ENCODE measurements at regions not wholly inside any gene's neighbourhood (a gene's known extent, or its start where the extent isn't known, plus 50 kb on each side); places are given as distances from the start of the nearest gene placed in this dataset.

DNA sequence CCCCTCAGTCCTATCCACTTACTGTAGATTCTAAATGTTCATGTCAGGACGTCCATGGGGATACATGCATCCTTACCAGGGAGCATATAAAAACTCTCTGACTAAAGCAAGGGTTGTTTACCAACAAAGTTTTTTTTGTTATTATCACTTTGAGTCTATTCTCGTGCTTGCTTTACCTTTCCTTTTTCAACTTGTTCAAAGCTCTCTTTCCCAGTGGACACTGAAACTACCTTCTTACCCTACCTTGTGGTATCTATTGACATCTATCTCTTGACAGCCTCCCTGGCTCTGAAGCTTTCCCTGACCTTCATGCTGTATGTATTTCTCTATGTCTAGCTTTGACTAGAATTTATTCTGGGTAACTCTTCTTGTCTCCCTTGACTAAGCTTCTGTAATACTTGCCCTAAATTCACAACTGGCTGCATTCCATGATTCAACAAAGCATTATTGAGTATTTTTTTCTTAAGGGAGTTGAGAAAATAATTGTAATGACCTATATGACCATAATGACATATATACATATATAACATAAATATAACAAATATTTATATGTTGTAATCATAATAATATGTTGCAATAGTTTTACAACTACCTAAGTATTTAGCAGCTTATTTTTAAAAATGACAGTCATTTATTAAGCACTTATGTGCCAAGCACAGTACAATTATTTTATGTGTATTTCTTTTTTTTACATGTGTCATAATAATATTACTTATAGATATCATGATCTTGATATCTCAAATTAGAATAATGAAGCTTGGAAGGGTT is 403.4 kb upstream of the SPRY2 start:
- TF ChIP-seq, protein P1, sequence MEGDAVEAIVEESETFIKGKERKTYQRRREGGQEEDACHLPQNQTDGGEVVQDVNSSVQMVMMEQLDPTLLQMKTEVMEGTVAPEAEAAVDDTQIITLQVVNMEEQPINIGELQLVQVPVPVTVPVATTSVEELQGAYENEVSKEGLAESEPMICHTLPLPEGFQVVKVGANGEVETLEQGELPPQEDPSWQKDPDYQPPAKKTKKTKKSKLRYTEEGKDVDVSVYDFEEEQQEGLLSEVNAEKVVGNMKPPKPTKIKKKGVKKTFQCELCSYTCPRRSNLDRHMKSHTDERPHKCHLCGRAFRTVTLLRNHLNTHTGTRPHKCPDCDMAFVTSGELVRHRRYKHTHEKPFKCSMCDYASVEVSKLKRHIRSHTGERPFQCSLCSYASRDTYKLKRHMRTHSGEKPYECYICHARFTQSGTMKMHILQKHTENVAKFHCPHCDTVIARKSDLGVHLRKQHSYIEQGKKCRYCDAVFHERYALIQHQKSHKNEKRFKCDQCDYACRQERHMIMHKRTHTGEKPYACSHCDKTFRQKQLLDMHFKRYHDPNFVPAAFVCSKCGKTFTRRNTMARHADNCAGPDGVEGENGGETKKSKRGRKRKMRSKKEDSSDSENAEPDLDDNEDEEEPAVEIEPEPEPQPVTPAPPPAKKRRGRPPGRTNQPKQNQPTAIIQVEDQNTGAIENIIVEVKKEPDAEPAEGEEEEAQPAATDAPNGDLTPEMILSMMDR (IDR thresholded peaks at IDR 0.05) = no peak
- 66 to 95% (median 66%) methylated on average over 2 of the region's 2 CpGs for WGBS, 3 donors
- intact Hi-C loops (cut with DNase I) = no loop called here
- no peak overlapping the region for H3K27ac ChIP-seq
- DNase-seq (no peak), ATAC-seq (no peak)
- H3K9me3 ChIP-seq = peaks cover 3% of the 10 kb centered on the region
- H3K4me1 ChIP-seq = no peaks in the 10 kb centered on the region
- no peaks in the 10 kb centered on the region for H3K27me3 ChIP-seq (ENCODE audit: insufficient read depth in 3 of 3, low read length in 2 of 3)
- no peaks in the 10 kb centered on the region for H3K36me3 ChIP-seq (ENCODE audit: insufficient read depth in 1 of 2, low read depth in 1 of 2)
- no peak overlapping the region for H3K4me3 ChIP-seq

DNA sequence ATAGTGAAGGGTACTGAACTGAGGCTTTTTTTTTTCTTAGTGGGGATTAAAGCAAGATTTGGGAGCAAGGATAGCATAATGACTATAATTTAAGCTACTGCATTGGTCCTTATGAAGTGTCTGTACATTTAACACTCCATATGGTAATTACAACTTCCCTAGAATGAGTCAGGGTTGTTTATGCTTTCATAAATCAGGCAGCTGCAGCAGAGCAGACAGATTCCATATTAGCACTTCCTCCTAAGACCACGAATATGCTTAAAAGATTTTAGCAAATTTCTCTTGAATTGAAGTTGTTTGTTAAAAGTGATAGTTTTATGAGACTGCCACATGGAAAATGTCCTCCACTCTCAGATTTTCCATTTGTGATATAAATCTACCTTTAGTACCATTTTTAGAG is 401.1 kb upstream of the SPRY2 start:
- Histone ChIP-seq H3K4me1 (no peaks in the 10 kb centered on the region), H3K9me3 (peaks cover 8% of the 10 kb centered on the region), H3K27me3 (ENCODE audit: insufficient read depth in 3 of 3, low read length in 2 of 3) (no peaks in the 10 kb centered on the region), H3K4me3 (no peak overlapping the region), H3K36me3 (ENCODE audit: insufficient read depth in 1 of 2, low read depth in 1 of 2) (no peaks in the 10 kb centered on the region), H3K27ac (no peak overlapping the region)
- intact Hi-C loops (cut with DNase I) = no loop called here
- no peak for DNase-seq
- no peak for ATAC-seq
- TF ChIP-seq, protein P1 (IDR thresholded peaks at IDR 0.05) = no peak
- 67 to 83% (median 69%) methylated on average over 1 of the region's 1 CpG for WGBS, 3 donors

DNA sequence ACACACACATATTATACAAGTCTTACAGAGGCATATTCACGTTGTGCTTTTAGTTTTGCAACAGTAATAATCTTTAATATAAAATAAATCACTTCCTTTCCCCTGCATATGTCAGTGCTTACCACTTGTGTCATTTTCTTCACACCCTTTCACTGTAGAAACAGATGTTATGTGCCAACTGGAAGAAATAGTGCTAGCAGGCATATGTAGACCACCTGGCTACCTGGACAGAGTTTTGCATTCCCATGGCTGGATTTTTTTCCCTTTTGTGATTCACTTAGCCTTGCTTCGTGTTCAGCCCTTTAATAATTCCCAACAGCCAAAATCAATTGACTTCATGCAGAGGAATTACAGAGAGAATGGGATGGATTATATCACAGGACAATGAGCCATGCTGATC is 399.1 kb upstream of the SPRY2 start:
- WGBS, 3 donors = 33 to 48% (median 37%) methylated on average over 2 of the region's 2 CpGs
- H3K4me1 ChIP-seq = no peaks in the 10 kb centered on the region
- intact Hi-C loops (cut with DNase I) = no loop called here
- no peaks in the 10 kb centered on the region for H3K36me3 ChIP-seq (ENCODE audit: insufficient read depth in 1 of 2, low read depth in 1 of 2)
- H3K9me3 ChIP-seq = peaks cover 8% of the 10 kb centered on the region
- TF ChIP-seq, protein P1 (IDR thresholded peaks at IDR 0.05) = no peak
- H3K4me3 ChIP-seq = no peak overlapping the region
- H3K27ac ChIP-seq = no peak overlapping the region
- no peaks in the 10 kb centered on the region for H3K27me3 ChIP-seq (ENCODE audit: insufficient read depth in 3 of 3, low read length in 2 of 3)
- DNase-seq = no peak
- no peak for ATAC-seq

DNA sequence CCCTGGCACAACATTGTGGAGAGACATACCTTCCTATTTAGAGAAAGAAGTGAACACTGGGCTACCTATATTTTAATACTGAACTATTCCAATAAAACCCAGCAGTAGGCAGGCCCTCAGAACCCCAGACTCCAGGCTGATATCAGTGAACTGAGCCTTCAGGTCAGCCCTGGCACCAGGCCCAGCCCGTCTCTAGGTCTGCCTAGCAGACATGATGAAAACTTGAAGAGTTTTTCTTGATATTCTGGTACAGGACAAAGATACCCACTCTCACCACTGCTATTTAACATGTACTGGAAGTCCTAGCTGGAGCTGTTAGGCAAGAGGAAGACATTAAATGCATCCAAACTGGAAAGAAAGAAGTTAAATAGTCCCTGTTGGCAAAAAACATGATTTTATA is 396.6 kb upstream of the SPRY2 start:
- no peaks in the 10 kb centered on the region for H3K27me3 ChIP-seq (ENCODE audit: insufficient read depth in 3 of 3, low read length in 2 of 3)
- H3K4me1 ChIP-seq = no peaks in the 10 kb centered on the region
- TF ChIP-seq, protein P1 (IDR thresholded peaks at IDR 0.05) = no peak
- 79 to 100% (median 91%) methylated on average over 1 of the region's 1 CpG for WGBS, 3 donors
- H3K4me3 ChIP-seq = no peak overlapping the region
- intact Hi-C loops (cut with DNase I) = no loop called here
- DNase-seq (no peak), ATAC-seq (no peak)
- peaks cover 8% of the 10 kb centered on the region for H3K9me3 ChIP-seq
- H3K36me3 ChIP-seq (ENCODE audit: insufficient read depth in 1 of 2, low read depth in 1 of 2) = no peaks in the 10 kb centered on the region
- no peak overlapping the region for H3K27ac ChIP-seq
